Thyroid gland (tissue), 4 donors: ENCODE measurements at regions not wholly inside any gene's neighbourhood (a gene's known extent, or its start where the extent isn't known, plus 50 kb on each side); places are given as distances from the start of the nearest gene placed in this dataset.

Experiments
- DNase-seq, 2 donors: peaks; one replicate each; pipeline ENCODE4 v3.0.0-alpha.2; 2019
- H3K27ac ChIP-seq, 3 donors: fragments of 200-600 bp; sonication (generic); 1 replicate in 2 of 3; 2 replicates in 1 of 3; pipeline ENCODE4 v1.5.1; 2016 to 2019; ENCODE audit warnings: mild to moderate bottlenecking in 1 of 3, moderate library complexity in 1 of 3
- H3K27me3 ChIP-seq: fragments of 200-600 bp; sonication (generic); one replicate; pipeline ENCODE4 v1.5.1; 2019
- H3K36me3 ChIP-seq, 2 donors: fragments of 200-600 bp; sonication (generic); one replicate each; pipeline ENCODE4 v1.5.1; 2016 to 2019
- H3K4me1 ChIP-seq, 2 donors: fragments of 200-600 bp; sonication (generic); one replicate each; pipeline ENCODE4 v1.5.1; 2017 to 2019
- H3K4me3 ChIP-seq, 3 donors: fragments of 200-600 bp; sonication (generic); replicated peaks in 1 of 3; 1 replicate in 2 of 3; 2 replicates in 1 of 3; pipeline ENCODE4 v1.5.1; 2016; ENCODE audit warnings: mild to moderate bottlenecking in 1 of 3
- H3K9me3 ChIP-seq: fragments of 200-600 bp; sonication (generic); one replicate; pipeline ENCODE4 v1.5.1; 2017
- CTCF ChIP-seq, 6 experiments: fragments of 200-600 bp in 3 of 6; fragments of 450-650 bp in 3 of 6; sonication (generic) in 3 of 6; IDR thresholded peaks; one replicate each; pipeline ENCODE4 v1.5.1; 2016 to 2019; ENCODE audit warnings: antibody characterized with exemption in 6 of 6, mild to moderate bottlenecking in 2 of 6, inconsistent platforms in 1 of 6, moderate library complexity in 1 of 6
- POLR2A ChIP-seq, 2 donors: fragments of 450-650 bp; IDR thresholded peaks; one replicate each; pipeline ENCODE4 v1.6.1; 2017; ENCODE audit warnings: antibody characterized with exemption in 2 of 2, mild to moderate bottlenecking in 2 of 2, moderate library complexity in 1 of 2
- WGBS, 2 donors: methylation state at CpG; one replicate each; pipeline ENCODE4 v1.1.5; 2017; 5-methylcytosine and 5-hydroxymethylcytosine counted together
- intact Hi-C: fragments of 100-400 bp; cut with DNase I; formaldehyde crosslinking; loops from one replicate; pipeline ENCODE4 v1.15.1; 2023

- no peak for DNase-seq
- Histone ChIP-seq H3K27me3 (no peaks in the 10 kb centered on the region), H3K36me3 (no peaks in the 10 kb centered on the region), H3K4me3 (no peak overlapping the region), H3K9me3 (no peaks in the 10 kb centered on the region), H3K4me1 (no peaks in the 10 kb centered on the region), H3K27ac (no peak overlapping the region)
- intact Hi-C loops = no loop called here
- WGBS, 2 donors = 78 to 82% methylated on average over 1 of the region's 1 CpG
- TF ChIP-seq POLR2A (IDR thresholded peaks at IDR 0.05) (no peak), CTCF (IDR thresholded peaks at IDR 0.05) (no peak)
Observed at GRCh38 chr4:81771721-81772120, 300.0 kb upstream of the RASGEF1B start.

GRCh38 chr4:81769244-81769643 is 297.5 kb upstream of the RASGEF1B start:
- Histone ChIP-seq H3K4me3 (no peak overlapping the region), H3K4me1 (no peaks in the 10 kb centered on the region), H3K9me3 (no peaks in the 10 kb centered on the region), H3K27ac (no peak overlapping the region), H3K27me3 (no peaks in the 10 kb centered on the region), H3K36me3 (no peaks in the 10 kb centered on the region)
- intact Hi-C loops = no loop called here
- 95% methylated on average over 2 of the region's 2 CpGs for WGBS, 2 donors
- no peak for DNase-seq
- TF ChIP-seq POLR2A (IDR thresholded peaks at IDR 0.05) = no peak
- no peak for TF ChIP-seq CTCF (IDR thresholded peaks at IDR 0.05)

- no peak for DNase-seq
- Histone ChIP-seq H3K9me3 (no peaks in the 10 kb centered on the region), H3K27me3 (no peaks in the 10 kb centered on the region), H3K27ac (no peak overlapping the region), H3K4me1 (no peaks in the 10 kb centered on the region), H3K36me3 (no peaks in the 10 kb centered on the region), H3K4me3 (no peak overlapping the region)
- no peak for TF ChIP-seq CTCF (IDR thresholded peaks at IDR 0.05)
- no peak for TF ChIP-seq POLR2A (IDR thresholded peaks at IDR 0.05)
- whole genome bisulfite sequencing, 2 donors = 92 to 94% methylated on average over 1 of the region's 1 CpG
- intact Hi-C loops = no loop called here
Observed at GRCh38 chr4:81758574-81759264, 287.0 kb upstream of the RASGEF1B start.

- WGBS, 2 donors = 76 to 85% methylated on average over 2 of the region's 2 CpGs
Observed at GRCh38 chr4:81757691-81758090, 286.0 kb upstream of the RASGEF1B start.

More at GRCh38 chr4:81757691-81758090, 286.0 kb upstream of the RASGEF1B start:
- Histone ChIP-seq H3K36me3 (no peaks in the 10 kb centered on the region), H3K4me3 (no peak overlapping the region), H3K27me3 (no peaks in the 10 kb centered on the region), H3K27ac (no peak overlapping the region), H3K4me1 (no peaks in the 10 kb centered on the region), H3K9me3 (no peaks in the 10 kb centered on the region)
- intact Hi-C loops = no loop called here
- DNase-seq = no peak
- TF ChIP-seq CTCF (IDR thresholded peaks at IDR 0.05) (no peak), POLR2A (IDR thresholded peaks at IDR 0.05) (no peak)
